Small intestine (tissue), 7 donors: ENCODE measurements at regions not wholly inside any gene's neighbourhood (a gene's known extent, or its start where the extent isn't known, plus 50 kb on each side); places are given as distances from the start of the nearest gene placed in this dataset.
"Not testable (repeated sequence)": the region's sequence is repeated elsewhere in the genome, so short reads cannot be mapped to it uniquely, and the experiment has no call there.

Source experiments
- DNase-seq, 2 donors: peaks; one replicate each; pipeline versions ENCODE4 v3.0.0 to v3.0.0-alpha.2; 2013
- FAIRE-seq: peaks from 2 replicates; lab custom pipeline; 2012; peaks lifted over from hg19 to GRCh38; lab: Jason Lieb, UNC
- H3K27ac ChIP-seq, 3 donors: one replicate each; pipeline ENCODE4 v1.5.1; 2013; ENCODE audit warnings: low read length in 2 of 3, mild to moderate bottlenecking in 2 of 3, control low read depth in 1 of 3, inconsistent platforms in 1 of 3, low read depth in 1 of 3, moderate library complexity in 1 of 3
- H3K27me3 ChIP-seq, 3 donors: one replicate each; pipeline ENCODE4 v1.6.1; 2013; ENCODE audit warnings: low read length in 3 of 3, inconsistent platforms in 1 of 3; ENCODE audit not compliant: control insufficient read depth in 3 of 3, insufficient read depth in 3 of 3
- H3K36me3 ChIP-seq, 3 donors: one replicate each; pipeline ENCODE4 v1.6.1; 2013; ENCODE audit warnings: low read length in 3 of 3, inconsistent platforms in 1 of 3, low read depth in 1 of 3, mild to moderate bottlenecking in 1 of 3, moderate library complexity in 1 of 3; ENCODE audit not compliant: control insufficient read depth in 3 of 3, insufficient read depth in 2 of 3
- H3K4me1 ChIP-seq, 3 donors: one replicate each; pipeline ENCODE4 v1.6.1; 2013; ENCODE audit warnings: low read length in 2 of 3, inconsistent platforms in 1 of 3, low read depth in 1 of 3, mild to moderate bottlenecking in 1 of 3, moderate library complexity in 1 of 3; ENCODE audit not compliant: control insufficient read depth in 3 of 3, insufficient read depth in 2 of 3
- H3K4me3 ChIP-seq, 3 donors: one replicate each; pipeline ENCODE4 v1.5.1; 2013; ENCODE audit warnings: low read length in 3 of 3, control low read depth in 1 of 3, inconsistent platforms in 1 of 3, low read depth in 1 of 3, mild to moderate bottlenecking in 1 of 3, moderate library complexity in 1 of 3
- H3K9me3 ChIP-seq, 2 donors: one replicate each; pipeline ENCODE4 v1.6.1; 2013; ENCODE audit warnings: low read depth in 1 of 2, low read length in 1 of 2; ENCODE audit not compliant: control insufficient read depth in 2 of 2, insufficient read depth in 1 of 2
- WGBS, 3 donors: extraction: QIAGEN DNeasy Blood & Tissue Kit; methylation state at CpG; one replicate each; pipeline ENCODE4 v1.1.7; 2013; 5-methylcytosine and 5-hydroxymethylcytosine counted together
- donor health status: healthy with polysubstance abuse.
- donor health status: control.
- donor health status: control.
- donor health status: Bipolar disorder and iron deficiency.
- donor health status: healthy.

DNA sequence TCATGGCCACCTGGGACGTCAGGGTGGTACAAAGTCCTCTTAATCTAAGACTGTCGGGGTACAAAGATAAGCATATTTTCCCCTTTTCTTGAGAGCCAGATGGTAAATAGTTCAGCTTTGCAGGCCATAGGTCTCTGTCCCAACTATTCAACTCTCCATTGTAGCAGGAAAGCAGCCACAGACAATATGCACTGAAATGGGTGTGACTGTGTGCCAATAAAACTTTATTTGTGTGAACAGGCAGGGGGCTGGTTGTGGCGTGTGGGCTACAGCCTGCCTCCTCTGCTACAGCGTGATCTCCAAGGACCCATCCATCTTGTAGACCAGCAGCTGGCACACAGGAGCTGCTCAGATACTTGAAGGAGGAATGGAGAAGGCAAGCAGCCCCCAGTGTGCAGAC is 73.2 kb upstream of the CLEC6A start:
- FAIRE-seq, H3K27ac ChIP-seq, DNase-seq, H3K4me1 ChIP-seq, H3K4me3 ChIP-seq, H3K36me3 ChIP-seq, H3K9me3 ChIP-seq, H3K27me3 ChIP-seq: not testable (repeated sequence)
- 59 to 70% (median 60%) methylated on average over 4 of the region's 4 CpGs for WGBS, 3 donors

GRCh38 chr12:8384686-8385085 is 71.1 kb upstream of the CLEC6A start:
- WGBS, 3 donors, result 88 to 94% (median 92%) methylated on average over 9 of the region's 9 CpGs
- H3K27ac ChIP-seq, H3K4me1 ChIP-seq, H3K27me3 ChIP-seq, H3K36me3 ChIP-seq, H3K9me3 ChIP-seq, DNase-seq, FAIRE-seq, H3K4me3 ChIP-seq: not testable (repeated sequence)

DNA sequence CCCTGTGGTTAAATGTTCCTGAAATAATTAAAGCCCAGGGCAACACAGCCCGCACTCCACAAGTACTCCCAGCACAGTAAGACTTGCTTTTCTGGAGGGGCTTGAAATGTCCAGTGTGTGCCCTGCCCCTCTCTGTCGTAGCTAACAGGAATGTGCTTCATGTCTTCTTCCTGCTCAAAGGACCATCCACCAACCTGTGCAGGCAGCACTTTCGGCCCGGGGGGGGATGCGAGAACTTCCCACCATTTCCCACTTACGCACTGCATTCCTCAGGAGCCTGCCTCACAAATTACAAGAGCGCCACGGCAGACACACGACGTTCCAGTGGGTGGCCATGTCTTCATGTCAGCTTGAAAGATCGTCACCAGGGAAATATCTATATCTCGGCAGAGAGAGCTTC is 70.3 kb upstream of the CLEC6A start:
- H3K9me3 ChIP-seq, H3K36me3 ChIP-seq, FAIRE-seq, DNase-seq, H3K27me3 ChIP-seq, H3K27ac ChIP-seq, H3K4me1 ChIP-seq, H3K4me3 ChIP-seq: not testable (repeated sequence)
- WGBS, 3 donors, result 82 to 85% (median 84%) methylated on average over 11 to 12 of the region's 12 CpGs

GRCh38 chr12:8386661-8387060 is 69.1 kb upstream of the CLEC6A start:
- not testable (repeated sequence) for H3K9me3 ChIP-seq, H3K27ac ChIP-seq, H3K36me3 ChIP-seq, DNase-seq, H3K27me3 ChIP-seq, H3K4me3 ChIP-seq, FAIRE-seq, H3K4me1 ChIP-seq
- WGBS, 3 donors, result 60 to 84% (median 83%) methylated on average over 2 of the region's 2 CpGs

GRCh38 chr12:8389296-8389695 is 66.5 kb upstream of the CLEC6A start:
- not testable (repeated sequence) for FAIRE-seq
- 72 to 75% (median 73%) methylated on average over 8 of the region's 8 CpGs for WGBS, 3 donors

GRCh38 chr12:8390001-8390777 is 65.6 kb upstream of the CLEC6A start:
- not testable (repeated sequence) for H3K36me3 ChIP-seq, H3K27me3 ChIP-seq, H3K9me3 ChIP-seq, H3K4me1 ChIP-seq, H3K27ac ChIP-seq, FAIRE-seq
- peak; percentile 44 to 61 for DNase-seq
- WGBS, 3 donors, result 0 to 2% (median 1%) methylated on average over 5 to 81 of the region's 81 CpGs
- H3K4me3 ChIP-seq, result peak overlapping the region in 2 of 3 donors; percentile 18 to 28

More at GRCh38 chr12:8389296-8389695, 66.5 kb upstream of the CLEC6A start:
- not testable (repeated sequence) for H3K27me3 ChIP-seq, DNase-seq, H3K27ac ChIP-seq, H3K9me3 ChIP-seq, H3K36me3 ChIP-seq, H3K4me1 ChIP-seq, H3K4me3 ChIP-seq

DNA sequence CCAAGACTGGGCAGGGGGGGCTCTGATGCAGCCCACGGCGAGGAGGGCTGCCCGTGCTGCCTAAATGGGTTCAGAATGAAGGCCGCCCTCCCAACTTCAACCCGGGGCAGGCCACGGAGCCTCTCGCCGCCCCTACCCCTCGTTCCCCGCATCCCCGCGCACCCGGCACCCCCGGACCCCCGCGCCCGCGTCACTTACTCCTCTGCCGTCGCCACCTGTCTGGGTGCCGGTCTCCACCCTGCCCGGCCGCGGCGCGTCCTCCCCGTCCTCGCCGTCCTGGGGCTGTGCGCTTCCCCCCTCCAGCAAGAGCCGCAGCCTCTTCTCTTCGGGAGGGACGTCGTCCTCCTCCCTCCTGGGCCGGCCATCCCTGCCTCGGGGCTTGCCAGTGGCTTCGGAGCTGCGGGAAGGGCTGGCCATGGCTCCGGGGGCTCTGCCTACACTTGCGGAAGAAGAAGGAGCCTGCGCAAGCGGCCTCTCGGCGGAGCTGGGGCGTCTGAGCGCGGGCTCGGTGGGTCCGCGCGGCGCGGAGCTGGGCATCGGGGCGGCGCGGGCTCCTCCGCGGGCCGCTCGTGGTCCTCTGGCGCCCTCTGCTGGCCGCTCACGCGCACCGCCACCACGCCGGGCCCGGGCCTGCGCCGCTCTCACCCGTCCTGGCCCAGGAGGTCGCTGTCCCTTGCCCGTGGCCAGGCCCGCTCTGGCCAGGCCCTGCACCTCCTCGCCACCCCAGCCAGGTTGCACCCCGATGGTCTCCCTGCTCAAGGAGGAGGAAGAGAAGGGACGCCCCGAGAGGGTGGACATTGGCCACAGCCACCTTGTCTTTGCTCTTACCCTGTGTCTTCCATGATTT is 59.3 kb upstream of the CLEC6A start:
- 3 to 6% (median 3%) methylated on average over 27 to 74 of the region's 79 CpGs for WGBS, 3 donors
- peak; percentile 27 to 55 for DNase-seq

DNA sequence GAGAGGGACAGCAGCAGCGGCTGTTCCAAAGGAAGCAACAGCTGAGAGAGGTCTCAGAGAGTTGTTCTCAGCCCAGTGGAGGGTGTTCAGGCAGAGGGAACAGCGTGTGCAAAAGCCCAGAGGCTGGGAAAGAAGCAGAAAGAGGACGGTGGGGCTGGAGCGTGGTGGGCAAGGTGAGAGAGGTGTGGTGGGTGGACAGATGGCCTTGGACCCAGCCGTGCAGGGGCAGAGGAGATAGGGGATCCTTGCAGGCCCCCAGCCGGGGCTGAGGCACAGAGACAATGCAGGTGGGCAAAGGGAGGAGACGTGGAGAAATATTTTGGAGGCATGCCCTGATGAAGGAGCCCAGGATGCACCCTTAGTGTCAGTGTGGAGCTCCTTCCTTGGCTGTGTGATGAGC is 58.4 kb upstream of the CLEC6A start:
- H3K27me3 ChIP-seq, H3K4me3 ChIP-seq, H3K36me3 ChIP-seq, H3K4me1 ChIP-seq, H3K9me3 ChIP-seq, DNase-seq, H3K27ac ChIP-seq, FAIRE-seq: not testable (repeated sequence)
- 52 to 65% (median 52%) methylated on average over 6 to 7 of the region's 7 CpGs for WGBS, 3 donors

More for the DNA sequence above, 59.3 kb upstream of the CLEC6A start:
- not testable (repeated sequence) for H3K27me3 ChIP-seq, FAIRE-seq, H3K4me1 ChIP-seq, H3K36me3 ChIP-seq, H3K27ac ChIP-seq, H3K9me3 ChIP-seq
- H3K4me3 ChIP-seq, result peak overlapping the region in 1 of 3 donors; percentile 27
